HEK293 (cell line): ENCODE measurements at regions not wholly inside any gene's neighbourhood (a gene's known extent, or its start where the extent isn't known, plus 50 kb on each side); places are given as distances from the start of the nearest gene placed in this dataset.

Source experiments
- CTCF ChIA-PET: fragments of 350-600 bp; formaldehyde crosslinking; extraction: SDS; loops from one replicate; lab custom pipeline; 2021; ENCODE audit warnings: antibody characterized with exemption; lab: Yijun Ruan, JAX
- POLR2A ChIA-PET: fragments of 300-600 bp; formaldehyde crosslinking; extraction: SDS; loops from one replicate; lab custom pipeline; 2020; ENCODE audit warnings: antibody characterized with exemption, inconsistent platforms; lab: Yijun Ruan, JAX
- H3K27ac ChIP-seq: fragments of 200-500 bp; sonication (Bioruptor generic); 2 replicates; pipeline ENCODE4 v1.5.1; 2014; ENCODE audit warnings: low read depth, low read length, control low read depth, inconsistent platforms; ENCODE audit errors: extremely low read depth
- H3K36me3 ChIP-seq, 2 experiments: fragments of 200-500 bp in 1 of 2; sonication (Bioruptor generic) in 1 of 2; 1 replicate in 1 of 2; 2 replicates in 1 of 2; pipeline ENCODE4 v1.5.1; 2014 to 2017; ENCODE audit warnings: inconsistent platforms in 2 of 2, low read length in 2 of 2; ENCODE audit not compliant: control insufficient read depth in 2 of 2, insufficient read depth in 1 of 2
- H3K4me1 ChIP-seq: fragments of 200-500 bp; sonication (Bioruptor generic); 2 replicates; pipeline ENCODE4 v1.5.1; 2014; ENCODE audit warnings: mild to moderate bottlenecking, low read length, inconsistent platforms; ENCODE audit not compliant: control insufficient read depth, insufficient read depth
- H3K4me3 ChIP-seq: 2 replicates; pipeline ENCODE4 v1.5.1; 2011; ENCODE audit warnings: low read depth, mild to moderate bottlenecking, control low read depth, low read length, moderate library complexity
- H3K9me3 ChIP-seq: fragments of 200-500 bp; sonication (Bioruptor generic); 2 replicates; pipeline ENCODE4 v1.5.1; 2014; ENCODE audit warnings: low read depth, low read length, inconsistent platforms; ENCODE audit not compliant: control insufficient read depth, insufficient read depth
- HOXC10 ChIP-seq: sonication (generic); formaldehyde crosslinking; IDR thresholded peaks from 2 replicates; pipeline ENCODE4 v1.8.1; 2023; ENCODE audit warnings: mild to moderate bottlenecking, missing genetic modification reagents
- KLF16 ChIP-seq: fragments of 450-650 bp; formaldehyde crosslinking; IDR thresholded peaks from 2 replicates; pipeline ENCODE4 v1.5.1; 2017; ENCODE audit warnings: missing biosample characterization, missing genetic modification characterization
- KLF9 ChIP-seq: fragments of 450-650 bp; formaldehyde crosslinking; IDR thresholded peaks from 2 replicates; pipeline ENCODE4 v1.5.1; 2016; ENCODE audit warnings: missing biosample characterization, missing genetic modification characterization, low read depth
- OSR2 ChIP-seq: fragments of 450-650 bp; formaldehyde crosslinking; IDR thresholded peaks from 2 replicates; pipeline ENCODE4 v1.5.1; 2016; ENCODE audit warnings: missing biosample characterization, missing genetic modification characterization
- OVOL3 ChIP-seq: fragments of 450-650 bp; formaldehyde crosslinking; IDR thresholded peaks from 2 replicates; pipeline ENCODE4 v1.5.1; 2016; ENCODE audit warnings: missing biosample characterization, missing genetic modification characterization
- PBX3 ChIP-seq: sonication (generic); formaldehyde crosslinking; IDR thresholded peaks from 2 replicates; pipeline ENCODE4 v1.8.1; 2022; ENCODE audit warnings: mild to moderate bottlenecking, moderate library complexity, missing genetic modification reagents
- SCRT1 ChIP-seq: fragments of 450-650 bp; formaldehyde crosslinking; IDR thresholded peaks from 2 replicates; pipeline ENCODE4 v1.5.1; 2016; ENCODE audit warnings: missing biosample characterization, missing genetic modification characterization, borderline replicate concordance
- SETDB1 ChIP-seq: IDR thresholded peaks from one replicate; pipeline ENCODE4 v1.6.1; 2017; ENCODE audit warnings: mild to moderate bottlenecking, low read length, moderate library complexity, mixed read lengths; ENCODE audit not compliant: insufficient read length
- SP3 ChIP-seq: fragments of 450-650 bp; formaldehyde crosslinking; IDR thresholded peaks from 2 replicates; pipeline ENCODE4 v1.5.1; 2016; ENCODE audit warnings: missing biosample characterization, missing genetic modification characterization
- ZBTB26 ChIP-seq: fragments of 450-650 bp; formaldehyde crosslinking; optimal IDR thresholded peaks from 2 replicates; pipeline ENCODE3; 2016; ENCODE audit warnings: missing biosample characterization, mild to moderate bottlenecking, missing genetic modification characterization
- ZBTB7A ChIP-seq: fragments of 450-650 bp; formaldehyde crosslinking; IDR thresholded peaks from 2 replicates; pipeline ENCODE4 v1.5.1; 2016; ENCODE audit warnings: low read depth, missing biosample characterization, missing genetic modification characterization
- ZNF24 ChIP-seq: fragments of 450-650 bp; formaldehyde crosslinking; IDR thresholded peaks from 2 replicates; pipeline ENCODE4 v1.5.1; 2016; ENCODE audit warnings: missing biosample characterization, missing genetic modification characterization
- ZNF394 ChIP-seq: fragments of 450-650 bp; formaldehyde crosslinking; IDR thresholded peaks from 2 replicates; pipeline ENCODE4 v1.5.1; 2016; ENCODE audit warnings: missing biosample characterization, missing genetic modification characterization, mild to moderate bottlenecking, moderate library complexity, borderline replicate concordance
- ZNF48 ChIP-seq: fragments of 450-650 bp; formaldehyde crosslinking; IDR thresholded peaks from 2 replicates; pipeline ENCODE4 v1.5.1; 2016; ENCODE audit warnings: missing biosample characterization, missing genetic modification characterization
- ZNF513 ChIP-seq: fragments of 450-650 bp; IDR thresholded peaks from 2 replicates; pipeline ENCODE4 v1.5.1; 2018; ENCODE audit warnings: missing biosample characterization, missing genetic modification characterization
- ZNF596 ChIP-seq: fragments of 450-650 bp; IDR thresholded peaks from 2 replicates; pipeline ENCODE4 v1.5.0; 2018; ENCODE audit warnings: missing biosample characterization, mild to moderate bottlenecking, missing genetic modification characterization, moderate library complexity
- ZNF623 ChIP-seq: fragments of 450-650 bp; formaldehyde crosslinking; IDR thresholded peaks from 2 replicates; pipeline ENCODE4 v1.5.1; 2016; ENCODE audit warnings: missing biosample characterization, missing genetic modification characterization
- ZSCAN16 ChIP-seq: fragments of 450-650 bp; formaldehyde crosslinking; IDR thresholded peaks from 2 replicates; pipeline ENCODE4 v1.5.1; 2016; ENCODE audit warnings: missing biosample characterization, missing genetic modification characterization
- ZXDB ChIP-seq: fragments of 450-650 bp; formaldehyde crosslinking; IDR thresholded peaks from 2 replicates; pipeline ENCODE4 v1.5.1; 2016; ENCODE audit warnings: missing biosample characterization, missing genetic modification characterization
- TF ChIP-seq, protein P1 (sequence below): fragments of 450-650 bp; IDR thresholded peaks from 2 replicates; pipeline ENCODE4 v1.5.1; 2018; ENCODE audit warnings: missing biosample characterization, mild to moderate bottlenecking, missing genetic modification characterization
- TF ChIP-seq, protein P2 (sequence below): fragments of 450-650 bp; formaldehyde crosslinking; IDR thresholded peaks from 2 replicates; pipeline ENCODE4 v1.5.1; 2016; ENCODE audit warnings: missing biosample characterization, missing genetic modification characterization, low read depth
- TF ChIP-seq, protein P3 (sequence below): fragments of 450-650 bp; formaldehyde crosslinking; IDR thresholded peaks from 2 replicates; pipeline ENCODE4 v1.5.1; 2016; ENCODE audit warnings: missing biosample characterization, missing genetic modification characterization
- TF ChIP-seq, protein P4 (sequence below): fragments of 450-650 bp; formaldehyde crosslinking; IDR thresholded peaks from 2 replicates; pipeline ENCODE4 v1.5.1; 2016; ENCODE audit warnings: missing biosample characterization, missing genetic modification characterization, borderline replicate concordance

DNA sequence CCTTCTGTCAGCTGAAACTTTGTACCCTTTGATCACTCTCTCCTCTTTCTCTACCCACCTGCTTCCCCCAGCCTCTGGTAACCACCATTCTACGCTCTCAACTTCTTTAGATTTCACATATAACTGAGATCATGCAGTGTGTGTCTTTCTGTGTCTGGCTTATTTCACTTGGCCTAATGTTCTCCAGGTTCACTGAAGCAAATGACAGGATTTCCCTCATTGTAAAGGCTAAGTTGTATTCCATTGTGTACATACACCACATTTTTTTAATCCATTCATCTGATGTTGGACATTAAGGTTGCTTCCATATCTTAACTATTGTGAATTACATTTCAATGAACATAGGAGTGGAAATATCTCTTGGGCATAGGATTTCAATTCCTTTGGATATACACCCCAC lies 207.6 kb downstream of the MIAT start:
- POLR2A ChIA-PET: no interaction called here
- H3K4me1 ChIP-seq: no peaks in the 10 kb centered on the region
- CTCF ChIA-PET: no interaction called here
- H3K36me3 ChIP-seq: no peaks in the 10 kb centered on the region
- no peak overlapping the region for H3K4me3 ChIP-seq
- no peak overlapping the region for H3K27ac ChIP-seq
- TF ChIP-seq ZNF24 (no peak), ZNF623 (no peak), KLF16 (tag by site-specific recombination) (no peak), SP3 (tag by site-specific recombination) (no peak), ZNF48 (tag by site-specific recombination) (no peak), ZNF513 (tag by site-specific recombination) (no peak), OVOL3 (tag by site-specific recombination) (no peak), SETDB1 (no peak), PBX3 (CRISPR knock-in tag) (no peak), ZNF394 (tag by site-specific recombination) (no peak), ZNF596 (tag by site-specific recombination) (no peak), KLF9 (no peak), ZBTB26 (tag by site-specific recombination) (no peak), ZBTB7A (no peak), HOXC10 (no peak)
- H3K9me3 ChIP-seq: no peaks in the 10 kb centered on the region

DNA sequence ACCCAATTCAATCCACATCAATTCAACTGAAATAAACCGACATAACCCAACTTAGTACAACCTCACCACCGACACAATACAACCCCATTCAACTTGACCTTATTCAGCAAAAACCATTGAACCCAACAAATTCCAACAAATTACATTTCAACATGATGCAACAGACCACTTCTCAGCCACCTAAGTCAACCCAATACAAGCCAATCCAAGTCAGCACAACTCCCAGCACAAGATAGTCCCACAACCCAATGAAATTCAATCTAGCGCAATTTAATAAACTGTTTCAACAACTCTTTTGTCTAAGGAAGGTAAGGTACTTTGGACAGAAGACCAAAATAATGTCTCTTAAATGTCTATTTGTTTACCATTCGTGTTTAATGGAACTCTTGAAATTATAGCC lies 226.0 kb downstream of the MIAT start:
- Histone ChIP-seq H3K4me1 (peaks cover 4% of the 10 kb centered on the region; the same call in 1 of the 2 replicates), H3K9me3 (no peaks in the 10 kb centered on the region), H3K4me3 (no peak overlapping the region), H3K36me3 (no peaks in the 10 kb centered on the region), H3K27ac (no peak overlapping the region)
- POLR2A ChIA-PET: no interaction called here
- CTCF ChIA-PET: interaction anchor here (1.1 kb wide), 1 partner anchor 27 kb away, joined by 3 read pairs; no protein-coding TSS in a partner anchor
- TF ChIP-seq, protein P1, sequence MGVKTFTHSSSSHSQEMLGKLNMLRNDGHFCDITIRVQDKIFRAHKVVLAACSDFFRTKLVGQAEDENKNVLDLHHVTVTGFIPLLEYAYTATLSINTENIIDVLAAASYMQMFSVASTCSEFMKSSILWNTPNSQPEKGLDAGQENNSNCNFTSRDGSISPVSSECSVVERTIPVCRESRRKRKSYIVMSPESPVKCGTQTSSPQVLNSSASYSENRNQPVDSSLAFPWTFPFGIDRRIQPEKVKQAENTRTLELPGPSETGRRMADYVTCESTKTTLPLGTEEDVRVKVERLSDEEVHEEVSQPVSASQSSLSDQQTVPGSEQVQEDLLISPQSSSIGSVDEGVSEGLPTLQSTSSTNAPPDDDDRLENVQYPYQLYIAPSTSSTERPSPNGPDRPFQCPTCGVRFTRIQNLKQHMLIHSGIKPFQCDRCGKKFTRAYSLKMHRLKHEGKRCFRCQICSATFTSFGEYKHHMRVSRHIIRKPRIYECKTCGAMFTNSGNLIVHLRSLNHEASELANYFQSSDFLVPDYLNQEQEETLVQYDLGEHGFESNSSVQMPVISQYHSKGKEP (tag by site-specific recombination): peak; percentile 86
- TF ChIP-seq, protein P2, sequence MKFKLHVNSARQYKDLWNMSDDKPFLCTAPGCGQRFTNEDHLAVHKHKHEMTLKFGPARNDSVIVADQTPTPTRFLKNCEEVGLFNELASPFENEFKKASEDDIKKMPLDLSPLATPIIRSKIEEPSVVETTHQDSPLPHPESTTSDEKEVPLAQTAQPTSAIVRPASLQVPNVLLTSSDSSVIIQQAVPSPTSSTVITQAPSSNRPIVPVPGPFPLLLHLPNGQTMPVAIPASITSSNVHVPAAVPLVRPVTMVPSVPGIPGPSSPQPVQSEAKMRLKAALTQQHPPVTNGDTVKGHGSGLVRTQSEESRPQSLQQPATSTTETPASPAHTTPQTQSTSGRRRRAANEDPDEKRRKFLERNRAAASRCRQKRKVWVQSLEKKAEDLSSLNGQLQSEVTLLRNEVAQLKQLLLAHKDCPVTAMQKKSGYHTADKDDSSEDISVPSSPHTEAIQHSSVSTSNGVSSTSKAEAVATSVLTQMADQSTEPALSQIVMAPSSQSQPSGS: peak; percentile 39; the same call in 1 of the 2 replicates
- TF ChIP-seq SCRT1: peak; percentile 73
- TF ChIP-seq, protein P3, sequence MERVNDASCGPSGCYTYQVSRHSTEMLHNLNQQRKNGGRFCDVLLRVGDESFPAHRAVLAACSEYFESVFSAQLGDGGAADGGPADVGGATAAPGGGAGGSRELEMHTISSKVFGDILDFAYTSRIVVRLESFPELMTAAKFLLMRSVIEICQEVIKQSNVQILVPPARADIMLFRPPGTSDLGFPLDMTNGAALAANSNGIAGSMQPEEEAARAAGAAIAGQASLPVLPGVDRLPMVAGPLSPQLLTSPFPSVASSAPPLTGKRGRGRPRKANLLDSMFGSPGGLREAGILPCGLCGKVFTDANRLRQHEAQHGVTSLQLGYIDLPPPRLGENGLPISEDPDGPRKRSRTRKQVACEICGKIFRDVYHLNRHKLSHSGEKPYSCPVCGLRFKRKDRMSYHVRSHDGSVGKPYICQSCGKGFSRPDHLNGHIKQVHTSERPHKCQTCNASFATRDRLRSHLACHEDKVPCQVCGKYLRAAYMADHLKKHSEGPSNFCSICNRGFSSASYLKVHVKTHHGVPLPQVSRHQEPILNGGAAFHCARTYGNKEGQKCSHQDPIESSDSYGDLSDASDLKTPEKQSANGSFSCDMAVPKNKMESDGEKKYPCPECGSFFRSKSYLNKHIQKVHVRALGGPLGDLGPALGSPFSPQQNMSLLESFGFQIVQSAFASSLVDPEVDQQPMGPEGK: no peak
- peak; percentile 25; the same call in 1 of the 2 replicates for TF ChIP-seq ZXDB (tag by site-specific recombination)
- peak; percentile 92 for TF ChIP-seq OVOL3 (tag by site-specific recombination)
- TF ChIP-seq OSR2 (tag by site-specific recombination): peak; percentile 83
- TF ChIP-seq ZSCAN16: 0 out of 2 replicates have a peak, but pooled peaks have one; percentile 53
- TF ChIP-seq, protein P4, sequence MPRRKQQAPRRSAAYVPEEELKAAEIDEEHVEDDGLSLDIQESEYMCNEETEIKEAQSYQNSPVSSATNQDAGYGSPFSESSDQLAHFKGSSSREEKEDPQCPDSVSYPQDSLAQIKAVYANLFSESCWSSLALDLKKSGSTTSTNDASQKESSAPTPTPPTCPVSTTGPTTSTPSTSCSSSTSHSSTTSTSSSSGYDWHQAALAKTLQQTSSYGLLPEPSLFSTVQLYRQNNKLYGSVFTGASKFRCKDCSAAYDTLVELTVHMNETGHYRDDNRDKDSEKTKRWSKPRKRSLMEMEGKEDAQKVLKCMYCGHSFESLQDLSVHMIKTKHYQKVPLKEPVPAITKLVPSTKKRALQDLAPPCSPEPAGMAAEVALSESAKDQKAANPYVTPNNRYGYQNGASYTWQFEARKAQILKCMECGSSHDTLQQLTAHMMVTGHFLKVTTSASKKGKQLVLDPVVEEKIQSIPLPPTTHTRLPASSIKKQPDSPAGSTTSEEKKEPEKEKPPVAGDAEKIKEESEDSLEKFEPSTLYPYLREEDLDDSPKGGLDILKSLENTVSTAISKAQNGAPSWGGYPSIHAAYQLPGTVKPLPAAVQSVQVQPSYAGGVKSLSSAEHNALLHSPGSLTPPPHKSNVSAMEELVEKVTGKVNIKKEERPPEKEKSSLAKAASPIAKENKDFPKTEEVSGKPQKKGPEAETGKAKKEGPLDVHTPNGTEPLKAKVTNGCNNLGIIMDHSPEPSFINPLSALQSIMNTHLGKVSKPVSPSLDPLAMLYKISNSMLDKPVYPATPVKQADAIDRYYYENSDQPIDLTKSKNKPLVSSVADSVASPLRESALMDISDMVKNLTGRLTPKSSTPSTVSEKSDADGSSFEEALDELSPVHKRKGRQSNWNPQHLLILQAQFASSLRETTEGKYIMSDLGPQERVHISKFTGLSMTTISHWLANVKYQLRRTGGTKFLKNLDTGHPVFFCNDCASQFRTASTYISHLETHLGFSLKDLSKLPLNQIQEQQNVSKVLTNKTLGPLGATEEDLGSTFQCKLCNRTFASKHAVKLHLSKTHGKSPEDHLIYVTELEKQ (tag by site-specific recombination): peak; percentile 64
